Fibroblast of upper back skin (primary cell): ENCODE measurements at regions not wholly inside any gene's neighbourhood (a gene's known extent, or its start where the extent isn't known, plus 50 kb on each side); places are given as distances from the start of the nearest gene placed in this dataset.

Experiments used
- DNase-seq: peaks from one replicate; pipeline ENCODE4 v3.0.0-alpha.2; 2013

DNA sequence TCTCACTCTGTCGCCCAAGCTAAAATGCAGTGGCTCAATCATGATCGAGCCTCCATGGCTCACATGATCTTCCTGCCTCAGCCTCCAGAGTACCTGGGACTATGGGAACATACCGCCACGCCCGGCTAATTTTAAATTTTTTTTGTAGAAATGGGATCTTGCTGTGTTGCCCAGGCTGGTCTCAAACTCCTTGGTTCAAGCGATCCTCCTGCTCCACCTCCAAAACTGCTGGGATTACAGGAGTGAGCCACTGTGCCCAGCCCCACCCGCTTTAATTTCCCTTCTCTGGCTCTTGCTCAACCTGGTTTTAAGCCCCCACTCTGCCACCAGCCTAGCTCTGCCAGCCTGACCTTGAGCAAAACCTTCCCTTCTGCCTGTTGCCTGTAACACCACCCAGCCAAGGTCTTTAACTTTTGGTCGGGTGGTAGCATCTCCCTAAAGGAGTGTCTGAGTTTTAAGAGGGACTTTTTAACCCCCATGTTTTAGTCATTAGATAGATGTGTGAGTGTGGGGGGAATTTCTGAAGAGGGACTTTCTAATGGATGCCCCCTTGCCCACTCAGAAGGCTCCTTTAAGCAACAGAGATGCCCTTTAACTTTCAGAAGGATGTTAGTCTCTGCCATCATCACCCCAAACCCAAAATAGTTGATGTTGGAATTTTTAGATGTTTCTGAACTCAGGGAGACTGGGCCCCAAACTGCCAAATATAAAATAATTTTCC lies 71.8 kb upstream of the FOXP4 start:
- DNase-seq, result no peak

DNA sequence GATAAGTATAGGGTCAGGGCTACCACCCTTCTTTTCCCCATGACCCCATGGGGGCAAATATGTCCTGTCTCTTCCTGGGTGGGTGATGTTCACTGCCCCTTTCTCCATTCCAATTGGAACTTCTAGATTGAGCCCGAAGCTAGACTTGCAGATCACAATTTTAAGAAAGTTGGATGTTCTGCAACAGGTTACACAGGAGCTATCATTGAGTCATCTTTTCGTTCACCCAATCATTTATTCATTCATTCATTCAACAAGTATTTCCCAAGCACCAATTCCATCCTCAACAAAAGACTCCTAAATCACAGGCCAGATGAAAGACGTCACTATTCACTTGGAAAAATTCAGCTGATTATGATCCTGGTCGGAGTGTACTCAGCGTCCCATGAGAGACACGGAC lies 71.0 kb upstream of the FOXP4 start:
- DNase-seq, result no peak

DNA sequence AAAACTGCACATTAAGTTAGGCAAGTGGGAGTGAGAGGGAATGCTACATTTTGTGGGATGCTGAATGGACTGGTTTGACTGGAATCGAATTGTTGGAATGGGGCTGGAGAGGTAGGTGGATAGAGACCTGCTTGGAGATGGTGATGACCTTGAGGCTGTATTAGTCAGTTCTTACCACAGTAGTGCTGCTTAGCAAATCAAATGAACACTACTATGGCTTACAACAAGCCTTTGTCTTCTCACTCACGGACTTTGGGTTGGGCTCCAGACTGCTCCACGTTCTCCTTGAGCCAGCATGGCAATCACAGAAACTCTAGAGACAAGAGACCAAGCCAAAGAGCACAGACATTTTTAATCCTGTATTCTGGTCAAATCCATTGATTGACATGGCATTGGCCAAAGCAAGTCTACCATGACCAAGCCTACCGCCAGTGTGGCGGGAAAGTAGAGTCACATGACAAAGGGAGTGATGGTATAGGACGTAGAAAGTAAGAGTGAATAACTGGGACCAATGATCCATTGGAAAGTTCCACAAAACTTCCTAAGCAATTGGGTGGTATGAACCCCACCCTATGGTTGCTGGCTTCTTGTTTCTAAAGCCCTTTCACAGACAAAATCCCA lies 70.3 kb upstream of the FOXP4 start:
- no peak for DNase-seq

DNA sequence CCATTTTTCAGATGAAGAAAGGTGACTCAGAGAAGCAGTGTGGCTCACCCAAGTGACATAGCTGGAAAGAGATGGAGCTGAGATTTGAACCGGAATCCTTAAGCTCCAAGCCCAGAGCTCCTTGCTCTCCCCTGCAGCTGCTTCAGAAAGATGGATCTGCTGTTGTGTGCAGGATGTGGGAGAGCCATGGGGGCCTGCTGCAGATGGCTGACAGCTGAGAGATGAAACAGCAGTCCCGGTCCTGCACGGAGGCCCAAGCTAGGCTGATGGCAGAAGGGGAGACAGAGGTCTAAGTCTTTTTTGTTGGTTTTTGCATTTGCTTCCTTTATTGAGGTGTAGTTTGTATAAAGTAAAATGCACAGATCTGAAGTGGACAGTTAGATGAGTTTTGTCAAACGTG lies 69.8 kb upstream of the FOXP4 start:
- DNase-seq, result no peak

DNA sequence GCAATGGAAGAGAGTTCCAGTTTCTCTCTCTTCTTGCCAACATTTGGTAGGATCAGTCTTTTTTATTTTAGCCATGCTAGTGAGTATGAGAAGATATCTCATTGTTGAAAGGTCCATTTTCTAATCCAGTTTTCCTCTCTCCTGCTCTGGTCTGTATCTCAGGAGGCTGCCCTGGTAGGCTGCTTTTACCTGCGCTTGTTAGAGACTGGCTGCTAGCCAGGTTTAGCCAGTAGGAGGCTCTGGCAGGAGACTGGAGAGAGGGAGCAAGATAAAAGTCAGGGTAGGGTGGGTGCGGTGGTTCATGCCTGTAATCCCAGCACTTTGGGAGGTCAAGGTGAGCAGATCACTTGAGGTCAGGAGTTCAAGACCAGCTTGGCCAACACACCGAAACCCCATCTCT lies 68.6 kb upstream of the FOXP4 start:
- no peak for DNase-seq

DNA sequence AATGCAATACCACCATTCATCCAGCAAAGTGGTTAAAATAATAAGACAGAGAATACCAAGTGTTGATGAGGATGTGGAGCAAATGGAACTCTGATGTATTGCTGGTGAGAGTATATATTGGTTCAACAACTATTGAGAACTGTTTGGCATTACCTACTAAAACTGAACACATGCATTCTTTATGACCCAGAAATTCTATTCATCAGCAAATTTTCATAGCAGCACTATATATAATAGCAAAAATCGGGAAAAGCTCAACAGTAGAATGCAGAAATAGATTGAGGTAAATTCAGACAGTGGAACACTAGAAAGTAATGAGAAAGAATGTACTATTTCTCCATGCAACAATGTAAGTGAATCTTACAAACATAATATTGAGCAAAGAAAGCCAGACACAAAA lies 62.2 kb upstream of the FOXP4 start:
- no peak for DNase-seq

DNA sequence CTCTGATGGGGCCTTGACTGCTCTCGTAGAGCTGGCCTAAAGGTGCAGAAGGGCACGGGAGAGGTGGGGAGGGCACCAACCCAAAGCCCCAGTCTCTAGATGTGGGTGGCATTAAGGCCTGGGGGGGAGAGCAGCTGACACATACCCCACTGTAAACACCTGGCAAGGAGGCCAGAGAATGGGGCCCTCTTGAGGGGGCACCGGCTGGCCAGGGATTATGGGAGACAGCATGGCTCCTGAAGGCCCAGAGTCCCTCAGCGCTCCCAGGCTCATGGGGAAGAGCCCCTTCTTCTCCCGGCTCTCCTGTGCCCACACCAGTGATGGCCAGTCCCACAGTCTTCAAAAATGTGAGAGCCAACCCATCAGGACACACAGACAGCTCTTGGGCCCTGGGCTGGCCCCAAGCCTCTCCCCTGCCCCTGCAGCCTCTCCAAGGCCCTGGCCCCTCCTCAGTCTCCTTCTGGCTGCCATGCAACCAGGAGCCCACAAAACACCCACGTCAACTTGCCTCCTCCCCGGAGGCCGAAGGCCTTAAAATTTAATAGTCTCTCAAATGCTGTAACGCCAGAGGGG lies 58.2 kb upstream of the FOXP4 start:
- no peak for DNase-seq

DNA sequence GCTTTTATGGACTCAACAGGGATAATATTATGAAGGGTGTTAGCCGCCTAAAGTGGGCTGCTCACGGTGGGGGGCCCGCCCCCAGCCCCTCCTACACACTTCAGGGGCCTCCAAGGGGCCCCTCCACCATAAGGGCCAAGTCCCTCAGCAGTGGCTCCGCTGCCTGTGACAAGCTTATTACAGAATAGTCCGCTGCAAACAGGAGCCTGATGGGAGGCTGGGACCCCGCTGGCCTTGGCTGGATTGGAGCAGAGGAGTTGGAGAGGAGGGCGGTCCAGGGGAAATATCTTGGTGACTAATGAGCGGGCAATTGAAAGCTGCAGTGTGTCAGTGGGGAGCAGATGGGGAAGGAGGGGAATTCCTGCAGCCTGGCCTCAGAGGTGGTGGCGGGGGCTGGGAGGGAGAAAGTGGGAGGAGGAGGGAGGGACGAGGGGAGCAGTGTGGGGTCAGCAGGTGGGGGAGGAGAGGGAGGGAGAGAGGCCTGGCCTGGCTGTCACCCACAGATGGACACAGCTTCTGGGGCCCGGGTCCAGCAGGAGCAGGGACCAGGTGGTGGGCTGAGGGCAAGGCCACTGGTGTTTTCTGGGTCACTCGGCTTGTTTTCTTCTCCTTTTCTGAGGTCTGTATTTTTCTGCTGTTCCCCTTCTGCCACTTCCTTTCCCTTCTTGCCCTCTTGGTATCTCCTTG lies 57.6 kb upstream of the FOXP4 start:
- peak; percentile 94 for DNase-seq

DNA sequence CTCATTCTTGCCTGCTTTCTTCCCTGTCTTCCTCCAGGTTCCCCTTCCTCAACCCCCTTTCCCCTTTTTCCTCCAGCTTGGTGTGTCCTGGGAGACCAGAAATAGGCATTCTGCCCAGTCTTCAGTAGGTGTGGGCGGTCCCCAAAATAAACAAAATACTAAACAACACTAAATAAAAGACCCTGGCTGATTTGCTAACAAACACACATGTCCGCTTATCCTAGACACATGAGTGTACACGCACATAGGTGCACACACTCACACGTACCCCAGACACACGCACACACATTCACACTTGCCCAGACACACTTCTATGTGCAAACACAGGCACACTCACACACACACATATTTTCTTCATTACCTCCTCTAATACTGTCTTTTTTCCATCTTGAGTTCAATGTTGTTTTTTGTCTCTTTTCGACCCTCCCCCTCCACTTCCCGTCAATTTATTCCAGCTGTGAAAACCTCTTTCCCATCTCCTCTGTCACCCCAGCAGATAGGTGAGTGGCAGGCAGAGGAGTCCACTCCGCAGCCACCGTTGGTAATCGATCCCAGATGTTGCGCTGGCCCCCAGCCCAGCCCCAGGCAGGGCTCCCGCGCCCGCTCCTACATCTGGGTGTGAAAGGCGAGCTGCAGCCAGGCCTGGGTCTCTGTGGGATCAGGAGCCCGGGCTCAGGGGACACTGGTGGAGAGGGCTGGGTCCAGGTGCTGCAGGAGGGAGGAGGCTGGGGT lies 56.9 kb upstream of the FOXP4 start:
- DNase-seq, result peak; percentile 93

DNA sequence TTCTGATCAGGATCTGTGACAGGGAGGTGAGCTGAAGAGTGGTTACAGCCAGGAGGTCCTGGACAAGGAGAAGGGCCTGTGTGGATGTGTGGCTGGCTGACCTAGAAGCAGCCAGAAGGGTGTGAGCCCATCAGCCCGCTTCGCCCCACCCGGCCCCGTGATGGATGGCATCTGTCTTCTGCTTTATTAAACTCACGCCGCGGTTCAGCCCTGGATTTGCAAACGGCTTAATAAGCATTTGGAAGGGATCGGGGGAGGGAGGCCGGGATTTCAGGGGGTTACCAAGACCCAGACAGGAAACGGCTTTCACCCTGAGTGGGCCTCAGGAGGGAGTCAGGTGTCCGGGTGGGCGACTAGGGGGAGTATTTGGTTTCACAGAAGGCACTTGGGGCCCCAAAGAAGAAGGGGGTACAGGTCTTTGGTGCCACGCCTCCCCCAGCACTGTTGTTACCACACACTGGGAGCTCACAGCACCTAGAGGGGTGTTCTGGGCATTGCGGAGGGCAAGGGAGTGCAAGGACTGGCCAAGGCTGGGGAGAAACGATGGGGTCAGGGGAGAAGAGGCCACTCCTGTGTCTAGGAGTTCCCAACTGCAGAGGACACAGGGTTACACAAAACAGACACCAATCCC lies 53.8 kb upstream of the FOXP4 start:
- DNase-seq, result no peak

DNA sequence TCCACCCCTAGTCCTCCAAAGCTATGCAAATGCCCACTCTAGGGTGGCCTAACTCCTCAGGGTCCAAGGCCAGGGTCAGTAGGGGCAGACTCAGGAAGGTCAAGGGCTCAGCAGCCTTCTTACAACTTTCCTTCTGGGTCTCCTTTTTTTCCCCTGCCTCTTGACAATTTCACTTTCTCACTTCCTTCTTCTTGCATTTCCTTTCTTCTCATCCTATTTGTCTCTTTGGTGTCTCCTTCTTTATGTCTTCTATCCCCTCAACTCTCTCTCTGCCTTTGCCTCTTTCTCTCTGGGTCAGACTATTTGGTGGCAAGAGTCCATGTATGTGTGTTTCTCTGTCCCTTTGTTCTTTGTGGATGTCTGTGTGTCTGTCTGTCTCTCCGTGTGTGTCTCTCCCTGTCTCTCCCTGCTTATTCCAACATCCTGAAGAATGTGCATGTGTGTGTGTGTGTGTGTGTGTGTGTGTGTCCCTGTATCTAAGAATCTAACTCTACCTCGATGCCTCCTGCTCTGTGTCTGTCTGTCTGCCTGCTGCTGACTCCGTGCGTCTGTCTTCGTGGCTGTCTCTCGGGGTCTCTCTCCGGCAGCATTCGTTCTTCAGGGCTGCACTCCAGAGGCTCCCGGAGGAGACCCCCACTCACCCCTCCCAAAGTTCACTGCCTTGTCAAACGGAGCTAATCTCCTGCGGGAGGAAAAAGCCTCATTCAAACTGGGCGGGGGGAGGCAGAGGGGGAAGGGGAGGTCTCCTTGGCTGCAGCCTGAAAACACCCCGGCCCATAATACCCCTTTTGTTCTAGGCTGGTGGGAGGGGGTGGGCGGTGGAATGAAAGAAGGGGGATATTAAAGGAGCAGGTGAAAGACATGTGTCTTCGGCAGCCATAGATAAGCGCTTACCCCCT lies 51.7 kb upstream of the FOXP4 start:
- DNase-seq, result peak; percentile 47
